ENCODE measurements at regions not wholly inside any gene's neighbourhood (a gene's known extent, or its start where the extent isn't known, plus 50 kb on each side); places are given as distances from the start of the nearest gene placed in this dataset.

GRCh38 chr4:111986095-111986494, 159.2 kb upstream of the FAM241A start:
- TF ChIP-seq, protein P1, sequence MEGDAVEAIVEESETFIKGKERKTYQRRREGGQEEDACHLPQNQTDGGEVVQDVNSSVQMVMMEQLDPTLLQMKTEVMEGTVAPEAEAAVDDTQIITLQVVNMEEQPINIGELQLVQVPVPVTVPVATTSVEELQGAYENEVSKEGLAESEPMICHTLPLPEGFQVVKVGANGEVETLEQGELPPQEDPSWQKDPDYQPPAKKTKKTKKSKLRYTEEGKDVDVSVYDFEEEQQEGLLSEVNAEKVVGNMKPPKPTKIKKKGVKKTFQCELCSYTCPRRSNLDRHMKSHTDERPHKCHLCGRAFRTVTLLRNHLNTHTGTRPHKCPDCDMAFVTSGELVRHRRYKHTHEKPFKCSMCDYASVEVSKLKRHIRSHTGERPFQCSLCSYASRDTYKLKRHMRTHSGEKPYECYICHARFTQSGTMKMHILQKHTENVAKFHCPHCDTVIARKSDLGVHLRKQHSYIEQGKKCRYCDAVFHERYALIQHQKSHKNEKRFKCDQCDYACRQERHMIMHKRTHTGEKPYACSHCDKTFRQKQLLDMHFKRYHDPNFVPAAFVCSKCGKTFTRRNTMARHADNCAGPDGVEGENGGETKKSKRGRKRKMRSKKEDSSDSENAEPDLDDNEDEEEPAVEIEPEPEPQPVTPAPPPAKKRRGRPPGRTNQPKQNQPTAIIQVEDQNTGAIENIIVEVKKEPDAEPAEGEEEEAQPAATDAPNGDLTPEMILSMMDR (IDR thresholded peaks at IDR 0.05), result no peak
- TF ChIP-seq POLR2A (IDR thresholded peaks at IDR 0.05), result no peak
- TF ChIP-seq POLR2AphosphoS5 (IDR thresholded peaks at IDR 0.05), result no peak
- TF ChIP-seq EP300 (IDR thresholded peaks at IDR 0.05), result no peak
